A673 (cell line): ENCODE measurements at regions not wholly inside any gene's neighbourhood (a gene's known extent, or its start where the extent isn't known, plus 50 kb on each side); places are given as distances from the start of the nearest gene placed in this dataset.

Experiments used
- BruUV-seq: library from RNA; stranded (reverse); fragments of 400-500 nt; replicated peaks from 2 replicates; lab custom pipeline; 2021; lab: Mats Ljungman, UMichigan
- CTCF ChIA-PET: fragments of 300-600 bp; sonication (Branson Sonifier 250); formaldehyde crosslinking; loops from one replicate; lab custom pipeline; 2022; ENCODE audit warnings: antibody characterized with exemption; lab: Charles Lee
- POLR2A ChIA-PET: fragments of 300-600 bp; sonication (Branson Sonifier 250); formaldehyde crosslinking; loops from one replicate; lab custom pipeline; 2022; ENCODE audit warnings: antibody characterized with exemption; ENCODE audit not compliant: low non-redundant PET; lab: Charles Lee
- DNase-seq: peaks from one replicate; pipeline ENCODE4 v3.0.0-alpha.2; 2015; ENCODE audit warnings: low spot score
- H3K27ac ChIP-seq: fragments of 200-600 bp; sonication (generic); 2 replicates; pipeline ENCODE4 v1.5.1; 2016; ENCODE audit warnings: mixed run types, low read depth, mild to moderate bottlenecking, mixed read lengths, antibody characterized with exemption, low read length; ENCODE audit not compliant: poor library complexity, severe bottlenecking
- H3K27me3 ChIP-seq: fragments of 200-600 bp; sonication (generic); replicated peaks from 2 replicates; pipeline ENCODE4 v1.6.1; 2017; ENCODE audit warnings: mixed run types, low read depth, mild to moderate bottlenecking, mixed read lengths, antibody characterized with exemption, low read length; ENCODE audit not compliant: insufficient read depth, poor library complexity
- H3K36me3 ChIP-seq: fragments of 200-600 bp; sonication (generic); 2 replicates; pipeline ENCODE4 v1.6.1; 2016; ENCODE audit warnings: mixed run types, mild to moderate bottlenecking, mixed read lengths, antibody characterized with exemption, low read length; ENCODE audit not compliant: insufficient read depth, poor library complexity, severe bottlenecking
- H3K4me1 ChIP-seq: fragments of 200-600 bp; sonication (generic); 2 replicates; pipeline ENCODE4 v1.6.1; 2017; ENCODE audit warnings: mixed run types, mild to moderate bottlenecking, mixed read lengths, antibody characterized with exemption, low read length; ENCODE audit not compliant: insufficient read depth, poor library complexity, severe bottlenecking
- H3K4me3 ChIP-seq: fragments of 200-600 bp; sonication (generic); 2 replicates; pipeline ENCODE4 v1.5.1; 2016; ENCODE audit warnings: low read depth, mixed run types, mild to moderate bottlenecking, mixed read lengths, low read length; ENCODE audit not compliant: poor library complexity, severe bottlenecking
- H3K9me3 ChIP-seq: fragments of 200-600 bp; sonication (generic); 2 replicates; pipeline ENCODE4 v1.6.1; 2016; ENCODE audit warnings: mixed run types, low read depth, mild to moderate bottlenecking, mixed read lengths, antibody characterized with exemption, low read length; ENCODE audit not compliant: poor library complexity, severe bottlenecking
- CTCF ChIP-seq: fragments of 300-800, 200-600 bp; sonication (generic); conservative IDR thresholded peaks from 2 replicates; pipeline ENCODE4 v1.5.1; 2017; ENCODE audit warnings: low read depth, mild to moderate bottlenecking, antibody characterized with exemption, low read length, moderate library complexity, mixed read lengths
- EZH2 ChIP-seq: fragments of 200-600 bp; sonication (generic); IDR thresholded peaks from 2 replicates; pipeline ENCODE4 v1.6.1; 2017; ENCODE audit warnings: borderline replicate concordance, low read depth, mild to moderate bottlenecking, mixed read lengths, antibody characterized with exemption, low read length; ENCODE audit not compliant: poor library complexity, severe bottlenecking
- intact Hi-C: fragments of 100-400 bp; cut with micrococcal nuclease; formaldehyde crosslinking; loops from one replicate; pipeline ENCODE4 v1.10.0; 2022; ENCODE audit not compliant: unreplicated experiment

GRCh38 chr5:3002230-3002629 lies 250.8 kb upstream of the IRX2 start:
- CTCF ChIA-PET, result no interaction called here
- TF ChIP-seq EZH2 (no peak), CTCF (no peak)
- intact Hi-C loops, result no loop called here
- Histone ChIP-seq H3K27me3 (no peaks in the 10 kb centered on the region), H3K27ac (no peak overlapping the region), H3K4me3 (no peak overlapping the region), H3K9me3 (peaks cover 36% of the 10 kb centered on the region), H3K4me1 (no peaks in the 10 kb centered on the region), H3K36me3 (no peaks in the 10 kb centered on the region)
- BruUV-seq, result no TSS peak
- DNase-seq, result no peak
- POLR2A ChIA-PET, result no interaction called here

- BruUV-seq, result no TSS peak
- DNase-seq, result no peak
- POLR2A ChIA-PET, result no interaction called here
- Histone ChIP-seq H3K4me3 (no peak overlapping the region), H3K9me3 (peaks cover 26% of the 10 kb centered on the region), H3K36me3 (no peaks in the 10 kb centered on the region), H3K27ac (no peak overlapping the region), H3K27me3 (no peaks in the 10 kb centered on the region), H3K4me1 (no peaks in the 10 kb centered on the region)
- CTCF ChIA-PET, result no interaction called here
- TF ChIP-seq EZH2 (no peak), CTCF (no peak)
- intact Hi-C loops, result no loop called here
Measured at GRCh38 chr5:3000631-3001030, 249.2 kb upstream of the IRX2 start.

- Histone ChIP-seq H3K9me3 (peaks cover 26% of the 10 kb centered on the region), H3K36me3 (no peaks in the 10 kb centered on the region), H3K27ac (no peak overlapping the region), H3K4me3 (no peak overlapping the region), H3K27me3 (no peaks in the 10 kb centered on the region), H3K4me1 (no peaks in the 10 kb centered on the region)
- ChIA-PET POLR2A (no interaction called here), CTCF (no interaction called here)
- TF ChIP-seq EZH2 (no peak), CTCF (no peak)
- DNase-seq, result no peak
- intact Hi-C loops, result no loop called here
- no TSS peak for BruUV-seq
Measured at GRCh38 chr5:2999926-3000325, 248.4 kb upstream of the IRX2 start.
